Endothelial cell of umbilical vein (primary cell): ENCODE measurements at regions not wholly inside any gene's neighbourhood (a gene's known extent, or its start where the extent isn't known, plus 50 kb on each side); places are given as distances from the start of the nearest gene placed in this dataset.
"Not testable (repeated sequence)": the region's sequence is repeated elsewhere in the genome, so short reads cannot be mapped to it uniquely, and the experiment has no call there.

Experiments
- BruUV-seq: library from RNA; stranded (reverse); fragments of 400-500 nt; replicated peaks from 2 replicates; lab custom pipeline; 2021; lab: Mats Ljungman, UMichigan
- CTCF ChIA-PET: fragments of 300-600, 350-600 bp; sonication (Branson Sonifier 250); formaldehyde crosslinking; loops from one replicate; lab custom pipeline; 2021; ENCODE audit warnings: antibody characterized with exemption, inconsistent platforms; lab: Charles Lee
- POLR2A ChIA-PET: fragments of 300-600, 350-600 bp; sonication (Branson Sonifier 250); formaldehyde crosslinking; loops from one replicate; lab custom pipeline; 2021; ENCODE audit warnings: antibody characterized with exemption, inconsistent platforms; lab: Charles Lee
- DNase-seq: peaks from one replicate; pipeline ENCODE4 v3.0.0-alpha.2; 2011; ENCODE audit warnings: low read depth, low spot score
- FAIRE-seq: peaks from 2 replicates; lab custom pipeline; 2011; peaks lifted over from hg19 to GRCh38; lab: Jason Lieb, UNC
- H2AFZ ChIP-seq: 2 replicates; pipeline ENCODE4 v1.6.0; 2012; ENCODE audit warnings: low read depth, low read length, control low read depth, inconsistent platforms
- H3K27ac ChIP-seq: 2 replicates; pipeline ENCODE4 v1.5.1; 2011; ENCODE audit warnings: low read depth, mild to moderate bottlenecking, control low read depth, low read length, moderate library complexity; ENCODE audit not compliant: insufficient read depth
- H3K27me3 ChIP-seq, 2 experiments: 2 replicates each; pipeline versions ENCODE4 v1.6.0 to v1.6.1; 2011; ENCODE audit warnings: low read length in 2 of 2, mixed read lengths in 1 of 2; ENCODE audit not compliant: control insufficient read depth in 2 of 2, insufficient read depth in 2 of 2
- H3K36me3 ChIP-seq, 2 experiments: 2 replicates in 1 of 2; 3 replicates in 1 of 2; pipeline ENCODE4 v1.5.1; 2011; ENCODE audit warnings: low read length in 2 of 2, mild to moderate bottlenecking in 1 of 2, moderate library complexity in 1 of 2; ENCODE audit not compliant: control insufficient read depth in 2 of 2, insufficient read depth in 2 of 2; ENCODE audit errors: extremely low read depth in 1 of 2
- H3K4me1 ChIP-seq: 3 replicates; pipeline ENCODE4 v1.5.1; 2011; ENCODE audit warnings: mild to moderate bottlenecking, low read length; ENCODE audit not compliant: control insufficient read depth, insufficient read depth; ENCODE audit errors: extremely low read depth
- H3K4me2 ChIP-seq: 2 replicates; pipeline ENCODE4 v1.6.1; 2011; ENCODE audit warnings: low read length, control low read depth, mixed read lengths; ENCODE audit not compliant: insufficient read depth
- H3K4me3 ChIP-seq, 3 experiments: fragments of 200-600 bp in 1 of 3; sonication (generic), shearing (Covaris generic) in 1 of 3; replicated peaks in 1 of 3; 2 replicates each; pipeline ENCODE4 v1.5.1; 2011 to 2016; ENCODE audit warnings: control low read depth in 3 of 3, low read length in 3 of 3, mild to moderate bottlenecking in 2 of 3, inconsistent platforms in 1 of 3, low read depth in 1 of 3, moderate library complexity in 1 of 3; ENCODE audit not compliant: insufficient read depth in 1 of 3
- H3K79me2 ChIP-seq: 2 replicates; pipeline ENCODE4 v1.6.0; 2012; ENCODE audit warnings: low read length, inconsistent platforms; ENCODE audit not compliant: control insufficient read depth, insufficient read depth
- H3K9ac ChIP-seq: replicated peaks from 2 replicates; pipeline ENCODE3; 2011; ENCODE audit warnings: low read length, control low read depth; ENCODE audit not compliant: insufficient read depth; ENCODE audit errors: extremely low read depth
- H3K9me1 ChIP-seq: replicated peaks from 3 replicates; pipeline ENCODE4 v1.6.0; 2011; ENCODE audit warnings: mild to moderate bottlenecking, low read length; ENCODE audit not compliant: control insufficient read depth, insufficient read depth; ENCODE audit errors: extremely low read depth
- H3K9me3 ChIP-seq: replicated peaks from 2 replicates; pipeline ENCODE4 v1.5.1; 2012; ENCODE audit warnings: low read length, inconsistent platforms; ENCODE audit not compliant: control insufficient read depth, insufficient read depth
- H4K20me1 ChIP-seq: replicated peaks from 2 replicates; pipeline ENCODE3; 2011; ENCODE audit warnings: mild to moderate bottlenecking, low read length; ENCODE audit not compliant: control insufficient read depth, insufficient read depth; ENCODE audit errors: extremely low read depth
- EZH2 ChIP-seq: IDR thresholded peaks from 2 replicates; pipeline ENCODE4 v1.6.1; 2012; ENCODE audit warnings: borderline replicate concordance, low read depth, mild to moderate bottlenecking, moderate library complexity, low read length, inconsistent platforms; ENCODE audit not compliant: severe bottlenecking
- FOS ChIP-seq: IDR thresholded peaks from 2 replicates; pipeline ENCODE4 v1.6.1; 2011; ENCODE audit warnings: mild to moderate bottlenecking, low read length, moderate library complexity, borderline replicate concordance; ENCODE audit not compliant: insufficient read depth
- GATA2 ChIP-seq: IDR thresholded peaks from 2 replicates; pipeline ENCODE4 v1.7.0; 2011; ENCODE audit warnings: low read depth, mild to moderate bottlenecking, moderate library complexity, mixed read lengths, low read length; ENCODE audit not compliant: insufficient read length, insufficient read depth
- JUN ChIP-seq: IDR thresholded peaks from 2 replicates; pipeline ENCODE4 v1.6.1; 2011; ENCODE audit warnings: borderline replicate concordance, low read depth; ENCODE audit not compliant: insufficient read length, insufficient read depth
- MYC ChIP-seq: IDR thresholded peaks from one replicate; pipeline ENCODE4 v1.6.1; 2011; ENCODE audit warnings: mild to moderate bottlenecking, low read depth, low read length
- POLR2A ChIP-seq: IDR thresholded peaks from 2 replicates; pipeline ENCODE4 v1.6.1; 2012; ENCODE audit warnings: low read depth, mild to moderate bottlenecking, control low read depth, low read length
- POLR2AphosphoS5 ChIP-seq: IDR thresholded peaks from 2 replicates; pipeline ENCODE4 v1.6.1; 2012; ENCODE audit warnings: low read depth, mild to moderate bottlenecking, control low read depth, low read length, moderate library complexity; ENCODE audit not compliant: insufficient read depth
- dilution Hi-C: fragments of 300-500 bp; cut with MboI; formaldehyde crosslinking; loops from one replicate; pipeline ENCODE4 v1.15.0; 2019; ENCODE audit warnings: low sequenced_read_pairs; ENCODE audit not compliant: extremely low pct_ligation_motif_present
- intact Hi-C: fragments of 100-400 bp; cut with micrococcal nuclease; formaldehyde crosslinking; loops from one replicate; pipeline ENCODE4 v1.10.0; 2022
- TF ChIP-seq, protein P1 (sequence below), 2 donors: IDR thresholded peaks; 1 replicate in 1 of 2; 2 replicates in 1 of 2; pipeline ENCODE4 v1.5.1; 2011; ENCODE audit warnings: low read length in 2 of 2, mild to moderate bottlenecking in 2 of 2, moderate library complexity in 2 of 2, control low read depth in 1 of 2, inconsistent platforms in 1 of 2, low read depth in 1 of 2; ENCODE audit not compliant: insufficient read depth in 1 of 2; ENCODE audit errors: extremely low read depth in 1 of 2
- TF ChIP-seq, protein P2 (sequence below): IDR thresholded peaks from 2 replicates; pipeline ENCODE4 v1.6.1; 2011; ENCODE audit not compliant: insufficient read depth, insufficient read length

DNA sequence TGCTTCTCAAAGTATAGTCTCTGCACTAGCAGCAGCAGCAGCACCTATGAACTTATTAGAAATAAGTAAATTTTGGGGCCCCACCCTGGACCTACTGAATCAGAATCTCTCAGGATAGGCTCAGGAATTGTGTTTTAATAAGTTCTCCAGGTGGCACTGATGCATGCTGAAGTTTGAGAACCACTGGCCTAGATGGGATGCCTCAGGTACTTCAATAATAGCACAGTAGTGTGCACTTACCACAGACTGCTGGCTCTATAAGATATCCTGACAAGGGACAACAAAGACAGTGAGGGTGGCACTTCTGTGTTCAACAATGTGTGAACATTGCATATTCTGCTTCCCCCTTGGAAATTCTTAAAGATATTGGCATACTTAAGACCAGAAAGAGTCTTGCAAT lies 64.7 kb upstream of the HABP2 start:
- BruUV-seq: no TSS peak
- Histone ChIP-seq H2AFZ (no peak overlapping the region), H3K4me2 (no peak overlapping the region), H3K36me3 (no peaks in the 10 kb centered on the region), H3K9me1 (no peaks in the 10 kb centered on the region), H3K27me3 (no peaks in the 10 kb centered on the region), H4K20me1 (no peaks in the 10 kb centered on the region), H3K27ac (no peak overlapping the region), H3K9ac (no peak overlapping the region), H3K79me2 (no peaks in the 10 kb centered on the region), H3K9me3 (no peaks in the 10 kb centered on the region), H3K4me1 (no peaks in the 10 kb centered on the region), H3K4me3 (no peak overlapping the region)
- ChIA-PET CTCF (no interaction called here), POLR2A (no interaction called here)
- TF ChIP-seq MYC: no peak
- no peak for TF ChIP-seq POLR2A
- TF ChIP-seq, protein P1, sequence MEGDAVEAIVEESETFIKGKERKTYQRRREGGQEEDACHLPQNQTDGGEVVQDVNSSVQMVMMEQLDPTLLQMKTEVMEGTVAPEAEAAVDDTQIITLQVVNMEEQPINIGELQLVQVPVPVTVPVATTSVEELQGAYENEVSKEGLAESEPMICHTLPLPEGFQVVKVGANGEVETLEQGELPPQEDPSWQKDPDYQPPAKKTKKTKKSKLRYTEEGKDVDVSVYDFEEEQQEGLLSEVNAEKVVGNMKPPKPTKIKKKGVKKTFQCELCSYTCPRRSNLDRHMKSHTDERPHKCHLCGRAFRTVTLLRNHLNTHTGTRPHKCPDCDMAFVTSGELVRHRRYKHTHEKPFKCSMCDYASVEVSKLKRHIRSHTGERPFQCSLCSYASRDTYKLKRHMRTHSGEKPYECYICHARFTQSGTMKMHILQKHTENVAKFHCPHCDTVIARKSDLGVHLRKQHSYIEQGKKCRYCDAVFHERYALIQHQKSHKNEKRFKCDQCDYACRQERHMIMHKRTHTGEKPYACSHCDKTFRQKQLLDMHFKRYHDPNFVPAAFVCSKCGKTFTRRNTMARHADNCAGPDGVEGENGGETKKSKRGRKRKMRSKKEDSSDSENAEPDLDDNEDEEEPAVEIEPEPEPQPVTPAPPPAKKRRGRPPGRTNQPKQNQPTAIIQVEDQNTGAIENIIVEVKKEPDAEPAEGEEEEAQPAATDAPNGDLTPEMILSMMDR (IDR thresholded peaks at IDR 0.05; ENCODE audit: extremely low read depth in 1 of 2, insufficient read depth in 1 of 2, low read depth in 1 of 2, low read length in 2 of 2): no peak
- TF ChIP-seq POLR2AphosphoS5: no peak
- no peak for TF ChIP-seq JUN
- TF ChIP-seq FOS: no peak
- TF ChIP-seq, protein P2, sequence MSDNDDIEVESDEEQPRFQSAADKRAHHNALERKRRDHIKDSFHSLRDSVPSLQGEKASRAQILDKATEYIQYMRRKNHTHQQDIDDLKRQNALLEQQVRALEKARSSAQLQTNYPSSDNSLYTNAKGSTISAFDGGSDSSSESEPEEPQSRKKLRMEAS: no peak
- TF ChIP-seq EZH2: no peak
- TF ChIP-seq GATA2: no peak
- intact Hi-C loops: no loop called here
- FAIRE-seq (no peak), DNase-seq (no peak)
- dilution Hi-C loops: no loop called here

DNA sequence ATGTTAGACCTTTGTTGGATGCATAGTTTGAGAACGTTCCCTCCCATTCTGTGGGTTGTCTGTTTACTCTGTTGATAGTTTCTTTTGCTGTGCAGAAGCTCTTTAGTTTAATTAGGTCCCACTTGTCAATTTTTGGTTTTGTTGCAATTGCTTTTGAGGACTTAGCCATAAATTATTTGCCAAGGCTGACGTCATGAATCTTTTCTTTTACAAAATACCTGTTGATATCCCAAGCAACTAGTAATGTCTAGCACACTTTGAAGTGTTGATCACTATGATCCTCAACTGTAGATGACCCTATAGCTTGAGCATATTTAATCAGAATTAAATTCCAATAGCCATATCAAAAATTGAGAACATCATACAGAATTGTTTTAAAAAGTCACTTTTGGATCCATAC lies 63.3 kb upstream of the HABP2 start:
- BruUV-seq, FAIRE-seq: not testable (repeated sequence)

More for the DNA sequence above, 63.3 kb upstream of the HABP2 start:
- H3K27me3 ChIP-seq, CTCF ChIA-PET, H3K79me2 ChIP-seq, H3K4me1 ChIP-seq, POLR2A ChIA-PET, H3K27ac ChIP-seq, H3K4me2 ChIP-seq, intact Hi-C loops, H3K9me3 ChIP-seq, DNase-seq, H3K36me3 ChIP-seq, dilution Hi-C loops, H3K9ac ChIP-seq, H3K4me3 ChIP-seq, H2AFZ ChIP-seq, H3K9me1 ChIP-seq, H4K20me1 ChIP-seq: not testable (repeated sequence)
